Calu3 (cell line): ENCODE measurements at regions not wholly inside any gene's neighbourhood (a gene's known extent, or its start where the extent isn't known, plus 50 kb on each side); places are given as distances from the start of the nearest gene placed in this dataset.

Experiments
- BruUV-seq: library from RNA; stranded (reverse); fragments of 400-500 nt; replicated peaks from 2 replicates; lab custom pipeline; 2021; lab: Mats Ljungman, UMichigan
- CTCF ChIA-PET: fragments of 300-600 bp; sonication (Branson Sonifier 250); formaldehyde crosslinking; loops from one replicate; lab custom pipeline; 2022; ENCODE audit warnings: antibody characterized with exemption; lab: Charles Lee
- DNase-seq: peaks from one replicate; pipeline ENCODE4 v3.0.0; 2022
- H3K27ac Mint-ChIP-seq: one replicate; pipeline ENCODE4 v1.8.0; 2022; ENCODE audit warnings: mixed read lengths; ENCODE audit not compliant: unreplicated experiment
- H3K27me3 Mint-ChIP-seq: one replicate; pipeline ENCODE4 v1.8.0; 2022; ENCODE audit warnings: mixed read lengths; ENCODE audit not compliant: unreplicated experiment
- H3K36me3 Mint-ChIP-seq: one replicate; pipeline ENCODE4 v1.8.0; 2022; ENCODE audit warnings: mild to moderate bottlenecking, moderate library complexity, mixed read lengths; ENCODE audit not compliant: insufficient read depth, unreplicated experiment
- H3K4me1 Mint-ChIP-seq: one replicate; pipeline ENCODE4 v1.8.0; 2022; ENCODE audit warnings: mild to moderate bottlenecking, low read depth, mixed read lengths; ENCODE audit not compliant: unreplicated experiment
- H3K4me3 Mint-ChIP-seq: one replicate; pipeline ENCODE4 v1.8.0; 2022; ENCODE audit warnings: mild to moderate bottlenecking, low read depth, moderate library complexity, mixed read lengths; ENCODE audit not compliant: unreplicated experiment
- H3K9me3 Mint-ChIP-seq: one replicate; pipeline ENCODE4 v1.8.0; 2022; ENCODE audit warnings: low read depth, mixed read lengths; ENCODE audit not compliant: unreplicated experiment
- CTCF ChIP-seq: fragments of 200-600 bp; IDR thresholded peaks from one replicate; pipeline ENCODE4 v1.8.0; 2022; ENCODE audit warnings: antibody characterized with exemption; ENCODE audit not compliant: unreplicated experiment
- intact Hi-C: fragments of 100-400 bp; cut with micrococcal nuclease; formaldehyde crosslinking; loops from one replicate; pipeline ENCODE4 v1.10.0; 2022; ENCODE audit not compliant: unreplicated experiment

- no peak for DNase-seq
- Mint-ChIP-seq H3K4me1 (no peaks in the 10 kb centered on the region), H3K27ac (no peak overlapping the region), H3K36me3 (no peaks in the 10 kb centered on the region), H3K27me3 (peaks cover 24% of the 10 kb centered on the region), H3K4me3 (no peak overlapping the region), H3K9me3 (no peaks in the 10 kb centered on the region)
- no peak for TF ChIP-seq CTCF
- CTCF ChIA-PET, result no interaction called here
- intact Hi-C loops, result no loop called here
- no TSS peak for BruUV-seq
Measured at GRCh38 chr7:97407106-97407505, 289.6 kb downstream of the SDHAF3 start.

GRCh38 chr7:97409346-97409745, 291.8 kb downstream of the SDHAF3 start:
- no TSS peak for BruUV-seq
- Mint-ChIP-seq H3K27ac (no peak overlapping the region), H3K27me3 (peaks cover 12% of the 10 kb centered on the region)

DNA sequence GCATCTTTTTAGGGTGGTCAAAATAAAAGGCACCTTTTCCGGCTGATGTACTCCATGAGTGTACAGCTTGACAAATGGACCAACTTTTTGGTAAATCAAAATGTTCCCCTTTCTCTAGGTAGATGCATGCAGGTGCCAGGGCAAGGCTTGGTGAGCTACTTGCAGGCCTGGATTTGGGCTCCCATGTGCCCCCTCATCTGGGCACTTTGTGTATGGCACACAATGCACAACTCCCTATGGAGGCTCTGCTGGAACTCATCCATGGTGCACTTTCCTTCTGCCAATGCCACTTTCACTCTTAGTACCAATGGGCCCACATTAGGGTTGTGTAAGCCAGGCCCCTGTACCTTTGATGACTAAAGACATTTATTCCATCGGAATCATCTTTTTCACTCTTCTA, 300.8 kb downstream of the SDHAF3 start:
- BruUV-seq, result no TSS peak
- no peaks in the 10 kb centered on the region for H3K9me3 Mint-ChIP-seq
- H3K4me1 Mint-ChIP-seq, result no peaks in the 10 kb centered on the region
- H3K4me3 Mint-ChIP-seq, result no peak overlapping the region
- CTCF ChIA-PET, result no interaction called here
- H3K36me3 Mint-ChIP-seq, result no peaks in the 10 kb centered on the region
- no peak for DNase-seq
- no peaks in the 10 kb centered on the region for H3K27me3 Mint-ChIP-seq
- H3K27ac Mint-ChIP-seq, result no peak overlapping the region
- intact Hi-C loops, result no loop called here
- no peak for TF ChIP-seq CTCF

More at GRCh38 chr7:97409346-97409745, 291.8 kb downstream of the SDHAF3 start:
- DNase-seq, result no peak
- Mint-ChIP-seq H3K4me3 (no peak overlapping the region), H3K4me1 (no peaks in the 10 kb centered on the region), H3K9me3 (no peaks in the 10 kb centered on the region), H3K36me3 (no peaks in the 10 kb centered on the region)
- intact Hi-C loops, result no loop called here
- CTCF ChIA-PET, result no interaction called here
- TF ChIP-seq CTCF, result no peak

- CTCF ChIA-PET, result no interaction called here
- no peaks in the 10 kb centered on the region for H3K4me1 Mint-ChIP-seq
- no peak for DNase-seq
- no TSS peak for BruUV-seq
- H3K36me3 Mint-ChIP-seq, result no peaks in the 10 kb centered on the region
- TF ChIP-seq CTCF, result no peak
- no peaks in the 10 kb centered on the region for H3K9me3 Mint-ChIP-seq
- intact Hi-C loops, result no loop called here
- no peak overlapping the region for H3K27ac Mint-ChIP-seq
- no peaks in the 10 kb centered on the region for H3K27me3 Mint-ChIP-seq
- no peak overlapping the region for H3K4me3 Mint-ChIP-seq
Measured at GRCh38 chr7:97419898-97420297, 302.4 kb downstream of the SDHAF3 start.
